MCF 10A (cell line): ENCODE measurements at regions not wholly inside any gene's neighbourhood (a gene's known extent, or its start where the extent isn't known, plus 50 kb on each side); places are given as distances from the start of the nearest gene placed in this dataset.
A peak's percentile ranks its signal among the peaks of the same experiment; 100 is the strongest.

ENCODE experiments used
- BruUV-seq: library from RNA; stranded (reverse); fragments of 400-500 nt; replicated peaks from 2 replicates; lab custom pipeline; 2021; lab: Mats Ljungman, UMichigan
- CTCF ChIA-PET: fragments of 300-600 bp; sonication (Branson Sonifier 250); formaldehyde crosslinking; extraction: SDS; loops from one replicate; lab custom pipeline; 2021; ENCODE audit warnings: antibody characterized with exemption, inconsistent platforms; lab: Yijun Ruan, JAX
- POLR2A ChIA-PET: fragments of 300-600, 350-650 bp; sonication (Branson Sonifier 250); formaldehyde crosslinking; extraction: SDS; loops from one replicate; lab custom pipeline; 2020; ENCODE audit warnings: antibody characterized with exemption, inconsistent platforms; lab: Yijun Ruan, JAX
- DNase-seq: peaks from one replicate; pipeline ENCODE4 v3.0.0-alpha.2; 2018; ENCODE audit not compliant: unreplicated experiment
- H3K27ac Mint-ChIP-seq: one replicate; pipeline ENCODE4 v1.8.0; 2022; ENCODE audit warnings: mild to moderate bottlenecking, low read depth, mixed read lengths; ENCODE audit not compliant: unreplicated experiment
- H3K27me3 Mint-ChIP-seq: one replicate; pipeline ENCODE4 v1.8.0; 2022; ENCODE audit warnings: mixed read lengths; ENCODE audit not compliant: insufficient read depth, unreplicated experiment
- H3K36me3 Mint-ChIP-seq: one replicate; pipeline ENCODE4 v1.8.0; 2022; ENCODE audit warnings: mild to moderate bottlenecking, moderate library complexity, mixed read lengths; ENCODE audit not compliant: insufficient read depth, unreplicated experiment
- H3K4me1 Mint-ChIP-seq: one replicate; pipeline ENCODE4 v1.8.0; 2022; ENCODE audit warnings: mixed read lengths; ENCODE audit not compliant: insufficient read depth, unreplicated experiment
- H3K4me3 Mint-ChIP-seq: one replicate; pipeline ENCODE4 v1.8.0; 2022; ENCODE audit warnings: mild to moderate bottlenecking, moderate library complexity, mixed read lengths; ENCODE audit not compliant: unreplicated experiment
- H3K9me3 Mint-ChIP-seq: one replicate; pipeline ENCODE4 v1.8.0; 2022; ENCODE audit warnings: mixed read lengths; ENCODE audit not compliant: unreplicated experiment
- intact Hi-C: fragments of 100-400 bp; cut with micrococcal nuclease; formaldehyde crosslinking; loops from 2 replicates; pipeline ENCODE4 v1.14.1; 2022
- TF ChIP-seq, protein P1 (sequence below): fragments of 200-600 bp; IDR thresholded peaks from one replicate; pipeline ENCODE4 v1.8.0; 2022; ENCODE audit warnings: antibody characterized with exemption, mild to moderate bottlenecking; ENCODE audit not compliant: unreplicated experiment

DNA sequence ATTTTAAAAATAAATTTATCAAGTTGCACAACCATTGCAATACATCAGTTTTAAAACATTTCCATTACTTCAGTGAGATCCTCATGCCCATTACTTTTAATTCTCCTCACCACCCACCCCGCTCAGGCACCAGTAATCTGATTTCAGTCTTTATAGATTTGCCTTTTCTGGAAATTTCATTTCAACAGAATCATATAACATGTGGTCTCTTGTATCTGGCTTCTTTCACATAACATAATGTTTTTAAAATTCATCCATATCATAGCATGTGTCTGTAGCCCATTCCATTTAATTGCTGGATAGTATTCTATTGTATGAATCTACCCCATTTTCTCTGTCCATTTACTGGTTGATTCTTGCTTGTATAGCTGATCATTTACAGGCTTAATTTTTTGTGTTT is 110.3 kb upstream of the TMEM108 start:
- Mint-ChIP-seq H3K36me3 (no peaks in the 10 kb centered on the region), H3K4me3 (no peak overlapping the region), H3K9me3 (no peaks in the 10 kb centered on the region), H3K27ac (no peak overlapping the region), H3K4me1 (no peaks in the 10 kb centered on the region), H3K27me3 (peaks cover 19% of the 10 kb centered on the region)
- ChIA-PET CTCF (no interaction called here), POLR2A (no interaction called here)
- TF ChIP-seq, protein P1, sequence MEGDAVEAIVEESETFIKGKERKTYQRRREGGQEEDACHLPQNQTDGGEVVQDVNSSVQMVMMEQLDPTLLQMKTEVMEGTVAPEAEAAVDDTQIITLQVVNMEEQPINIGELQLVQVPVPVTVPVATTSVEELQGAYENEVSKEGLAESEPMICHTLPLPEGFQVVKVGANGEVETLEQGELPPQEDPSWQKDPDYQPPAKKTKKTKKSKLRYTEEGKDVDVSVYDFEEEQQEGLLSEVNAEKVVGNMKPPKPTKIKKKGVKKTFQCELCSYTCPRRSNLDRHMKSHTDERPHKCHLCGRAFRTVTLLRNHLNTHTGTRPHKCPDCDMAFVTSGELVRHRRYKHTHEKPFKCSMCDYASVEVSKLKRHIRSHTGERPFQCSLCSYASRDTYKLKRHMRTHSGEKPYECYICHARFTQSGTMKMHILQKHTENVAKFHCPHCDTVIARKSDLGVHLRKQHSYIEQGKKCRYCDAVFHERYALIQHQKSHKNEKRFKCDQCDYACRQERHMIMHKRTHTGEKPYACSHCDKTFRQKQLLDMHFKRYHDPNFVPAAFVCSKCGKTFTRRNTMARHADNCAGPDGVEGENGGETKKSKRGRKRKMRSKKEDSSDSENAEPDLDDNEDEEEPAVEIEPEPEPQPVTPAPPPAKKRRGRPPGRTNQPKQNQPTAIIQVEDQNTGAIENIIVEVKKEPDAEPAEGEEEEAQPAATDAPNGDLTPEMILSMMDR, result no peak
- intact Hi-C loops, result no loop called here
- BruUV-seq, result no TSS peak
- DNase-seq, result no peak

DNA sequence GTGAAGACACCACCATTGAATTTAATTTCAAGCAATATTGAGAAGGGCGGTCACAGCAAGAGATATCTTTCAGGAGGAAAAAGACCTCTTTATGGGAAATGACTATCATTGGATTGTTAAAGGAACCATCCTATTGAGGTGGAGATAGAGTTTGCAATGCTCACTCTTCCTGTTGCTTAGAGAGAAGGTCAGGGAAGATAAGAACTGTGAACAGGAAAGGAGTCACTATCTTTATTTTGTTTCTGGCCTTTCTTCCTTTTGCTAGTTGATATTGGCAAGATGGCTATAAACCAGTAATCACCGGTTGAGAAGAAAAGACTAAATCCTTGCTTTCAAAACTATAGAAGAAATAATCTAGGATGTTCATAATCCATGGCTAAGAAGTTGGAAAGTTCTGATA is 112.1 kb upstream of the TMEM108 start:
- DNase-seq, result no peak
- ChIA-PET POLR2A (no interaction called here), CTCF (interaction anchor here (0.6 kb wide), 1 partner anchor 1373 kb away, joined by 4 read pairs; no protein-coding TSS in a partner anchor)
- H3K4me3 Mint-ChIP-seq, result no peak overlapping the region
- intact Hi-C loops, result no loop called here
- H3K27me3 Mint-ChIP-seq, result peaks cover 31% of the 10 kb centered on the region
- no peaks in the 10 kb centered on the region for H3K4me1 Mint-ChIP-seq
- TF ChIP-seq, protein P1, result no peak
- no peaks in the 10 kb centered on the region for H3K36me3 Mint-ChIP-seq
- H3K9me3 Mint-ChIP-seq, result no peaks in the 10 kb centered on the region
- no TSS peak for BruUV-seq
- no peak overlapping the region for H3K27ac Mint-ChIP-seq

DNA sequence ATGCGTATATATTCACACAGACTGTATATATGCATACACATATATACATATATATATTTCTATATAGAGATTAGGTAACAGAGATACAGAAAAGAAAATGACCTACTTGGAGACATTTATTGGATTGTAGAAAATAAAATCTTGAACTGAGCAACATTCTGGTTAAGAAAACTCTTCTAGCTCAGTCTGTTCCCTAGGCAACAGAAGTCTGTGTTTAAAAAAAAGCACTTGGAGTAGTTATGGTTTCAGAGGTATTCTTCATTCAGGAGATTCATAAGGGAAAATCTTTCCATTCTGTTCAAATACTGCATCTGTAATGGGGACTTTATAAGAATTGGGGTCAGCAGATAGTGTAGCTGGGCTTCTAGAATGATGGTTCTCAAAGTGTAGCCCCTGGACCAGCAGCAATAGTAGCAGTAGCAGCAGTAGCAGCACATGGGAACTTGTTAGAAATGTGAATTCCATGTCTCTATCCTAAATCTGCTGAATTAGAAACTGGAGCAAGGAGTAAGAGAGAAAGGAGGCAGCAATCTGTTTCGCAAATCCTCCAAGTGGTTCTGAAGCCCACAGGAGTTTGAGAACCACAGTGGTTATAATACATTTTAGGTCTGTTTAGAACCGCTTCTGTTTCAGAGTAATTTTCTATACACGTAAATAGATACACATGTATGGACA is 112.8 kb upstream of the TMEM108 start:
- CTCF ChIA-PET, result no interaction called here
- POLR2A ChIA-PET, result no interaction called here
- peaks cover 38% of the 10 kb centered on the region for H3K27me3 Mint-ChIP-seq

DNA sequence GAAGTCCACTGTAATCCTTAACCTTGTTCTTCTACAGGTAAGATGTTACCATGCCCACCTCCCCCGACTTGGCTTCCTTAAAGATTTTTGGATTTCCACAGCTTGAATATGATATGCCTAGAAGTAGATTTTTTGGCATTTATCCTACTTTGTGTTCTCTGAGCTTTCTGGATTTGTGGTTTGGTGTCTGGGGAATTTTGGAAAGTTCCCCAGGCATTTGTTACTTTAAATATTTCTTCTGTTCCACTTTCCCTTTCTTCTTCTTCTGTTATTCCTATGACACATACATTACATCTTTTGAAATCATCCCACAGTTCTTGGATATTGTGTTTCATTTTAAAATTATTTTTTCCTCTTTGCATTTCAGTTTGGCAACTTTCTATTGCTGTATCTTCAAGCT is 122.1 kb upstream of the TMEM108 start:
- intact Hi-C loops, result no loop called here
- Mint-ChIP-seq H3K4me3 (no peak overlapping the region), H3K4me1 (no peaks in the 10 kb centered on the region), H3K9me3 (no peaks in the 10 kb centered on the region), H3K36me3 (no peaks in the 10 kb centered on the region), H3K27me3 (peaks cover 45% of the 10 kb centered on the region), H3K27ac (no peak overlapping the region)
- TF ChIP-seq, protein P1, result no peak
- peak; percentile 20 for DNase-seq
- ChIA-PET CTCF (interaction anchor here (0.6 kb wide), 1 partner anchor 958 kb away, joined by 3 read pairs; no protein-coding TSS in a partner anchor), POLR2A (no interaction called here)
- no TSS peak for BruUV-seq

More for the DNA sequence above, 112.8 kb upstream of the TMEM108 start:
- TF ChIP-seq, protein P1, result no peak
- no peak for DNase-seq
- Mint-ChIP-seq H3K36me3 (no peaks in the 10 kb centered on the region), H3K27ac (no peak overlapping the region), H3K4me3 (no peak overlapping the region), H3K4me1 (no peaks in the 10 kb centered on the region), H3K9me3 (no peaks in the 10 kb centered on the region)
- no TSS peak for BruUV-seq
- intact Hi-C loops, result no loop called here
